Trophoblast cell (in vitro differentiated cells and primary cell): ENCODE measurements at regions not wholly inside any gene's neighbourhood (a gene's known extent, or its start where the extent isn't known, plus 50 kb on each side); places are given as distances from the start of the nearest gene placed in this dataset.

Experiments
- DNase-seq, 2 donors: peaks; one replicate each; pipeline ENCODE4 v3.0.0-alpha.2; 2016
- H2AFZ ChIP-seq: 2 replicates; pipeline ENCODE4 v1.6.1; 2013; ENCODE audit warnings: low read length, moderate library complexity, mild to moderate bottlenecking; ENCODE audit not compliant: insufficient read depth, poor library complexity
- H2AK5ac ChIP-seq: 2 replicates; pipeline ENCODE4 v1.6.1; 2013; ENCODE audit warnings: mild to moderate bottlenecking, low read length
- H2BK120ac ChIP-seq: 2 replicates; pipeline ENCODE4 v1.6.1; 2013; ENCODE audit warnings: low read length, mild to moderate bottlenecking, moderate library complexity; ENCODE audit not compliant: insufficient read depth, poor library complexity
- H2BK12ac ChIP-seq: 2 replicates; pipeline ENCODE4 v1.6.1; 2013; ENCODE audit warnings: mild to moderate bottlenecking, low read length, moderate library complexity
- H2BK5ac ChIP-seq: 2 replicates; pipeline ENCODE4 v1.6.1; 2013; ENCODE audit warnings: low read length, low read depth, moderate library complexity, mild to moderate bottlenecking; ENCODE audit not compliant: poor library complexity
- H3K14ac ChIP-seq: 2 replicates; pipeline ENCODE4 v1.6.1; 2013; ENCODE audit warnings: mild to moderate bottlenecking, low read length
- H3K18ac ChIP-seq: 2 replicates; pipeline ENCODE4 v1.6.1; 2013; ENCODE audit warnings: mild to moderate bottlenecking, low read length
- H3K23ac ChIP-seq: 2 replicates; pipeline ENCODE4 v1.6.1; 2013; ENCODE audit warnings: low read length
- H3K27ac ChIP-seq: 2 replicates; pipeline ENCODE4 v1.5.1; 2013; ENCODE audit warnings: low read depth, mild to moderate bottlenecking, inconsistent platforms, low read length, moderate library complexity
- H3K27me3 ChIP-seq: 2 replicates; pipeline ENCODE4 v1.6.1; 2013; ENCODE audit warnings: inconsistent platforms, mild to moderate bottlenecking, low read length, moderate library complexity; ENCODE audit not compliant: insufficient read depth
- H3K36me3 ChIP-seq, 2 experiments: 1 replicate in 1 of 2; 2 replicates in 1 of 2; pipeline ENCODE4 v1.6.1; 2013; ENCODE audit warnings: low read length in 2 of 2, mild to moderate bottlenecking in 2 of 2, moderate library complexity in 1 of 2; ENCODE audit not compliant: insufficient read depth in 2 of 2, control insufficient read depth in 1 of 2
- H3K4ac ChIP-seq: 2 replicates; pipeline ENCODE4 v1.6.1; 2013; ENCODE audit warnings: low read depth, mild to moderate bottlenecking, low read length, moderate library complexity
- H3K4me1 ChIP-seq, 2 experiments: 1 replicate in 1 of 2; 2 replicates in 1 of 2; pipeline ENCODE4 v1.6.1; 2013; ENCODE audit warnings: low read length in 2 of 2, mild to moderate bottlenecking in 2 of 2, moderate library complexity in 1 of 2; ENCODE audit not compliant: insufficient read depth in 2 of 2, control insufficient read depth in 1 of 2
- H3K4me2 ChIP-seq: 2 replicates; pipeline ENCODE4 v1.6.1; 2013; ENCODE audit warnings: inconsistent platforms, mild to moderate bottlenecking, low read length, moderate library complexity
- H3K4me3 ChIP-seq: 2 replicates; pipeline ENCODE4 v1.5.1; 2013; ENCODE audit warnings: mild to moderate bottlenecking, low read depth, low read length, inconsistent platforms
- H3K79me1 ChIP-seq: one replicate; pipeline ENCODE4 v1.6.1; 2013; ENCODE audit warnings: low read length
- H3K79me2 ChIP-seq: 2 replicates; pipeline ENCODE4 v1.6.1; 2013; ENCODE audit warnings: low read length, mild to moderate bottlenecking; ENCODE audit not compliant: control insufficient read depth, insufficient read depth, poor library complexity
- H3K9ac ChIP-seq: 2 replicates; pipeline ENCODE4 v1.6.1; 2013; ENCODE audit warnings: mild to moderate bottlenecking, low read length
- H3K9me3 ChIP-seq: 2 replicates; pipeline ENCODE4 v1.6.1; 2013; ENCODE audit warnings: low read depth, mild to moderate bottlenecking, control low read depth, inconsistent platforms, low read length; ENCODE audit not compliant: insufficient read depth
- H4K12ac ChIP-seq: 2 replicates; pipeline ENCODE4 v1.6.1; 2013; ENCODE audit warnings: low read depth, mild to moderate bottlenecking, low read length, moderate library complexity
- H4K8ac ChIP-seq: 2 replicates; pipeline ENCODE4 v1.6.1; 2013; ENCODE audit warnings: low read depth, mild to moderate bottlenecking, low read length, moderate library complexity
- H4K91ac ChIP-seq: one replicate; pipeline ENCODE4 v1.6.1; 2013; ENCODE audit warnings: low read depth, mild to moderate bottlenecking, low read length, moderate library complexity
- WGBS: extraction: QIAGEN DNeasy Blood & Tissue Kit; methylation state at CpG from one replicate; pipeline ENCODE4 v1.1.7; 2013; ENCODE audit warnings: missing lambda C conversion rate; ENCODE audit not compliant: insufficient read length, insufficient coverage; ENCODE audit errors: extremely low coverage; 5-methylcytosine and 5-hydroxymethylcytosine counted together

GRCh38 chr5:128762661-128763306 is 202.5 kb upstream of the SLC27A6 start:
- Histone ChIP-seq H3K4me1 (peaks cover 3 to 4% of the 10 kb centered on the region in 2 experiments), H2BK12ac (no peak overlapping the region), H3K9ac (no peak overlapping the region), H2BK120ac (no peak overlapping the region), H4K12ac (no peak overlapping the region), H3K27me3 (no peaks in the 10 kb centered on the region), H2AK5ac (no peak overlapping the region), H3K27ac (no peak overlapping the region), H3K4me2 (no peak overlapping the region), H4K8ac (no peak overlapping the region), H3K36me3 (no peaks in the 10 kb centered on the region), H3K18ac (no peak overlapping the region), H2BK5ac (no peak overlapping the region), H3K14ac (no peak overlapping the region), H3K9me3 (no peaks in the 10 kb centered on the region), H4K91ac (no peak overlapping the region), H2AFZ (no peak overlapping the region), H3K79me2 (no peaks in the 10 kb centered on the region), H3K4ac (no peak overlapping the region), H3K4me3 (no peak overlapping the region), H3K79me1 (no peaks in the 10 kb centered on the region), H3K23ac (no peak overlapping the region)
- no CpG with 5 or more reads among the region's 10 CpGs for WGBS
- peak in 1 of 2 donors; percentile 20 for DNase-seq

GRCh38 chr5:128763321-128763720 is 202.0 kb upstream of the SLC27A6 start:
- no peak overlapping the region for H2AK5ac ChIP-seq
- no peak overlapping the region for H2BK120ac ChIP-seq
- H2BK12ac ChIP-seq, result no peak overlapping the region
- no peak overlapping the region for H3K4me3 ChIP-seq
- H3K27me3 ChIP-seq, result no peaks in the 10 kb centered on the region
- H4K8ac ChIP-seq, result no peak overlapping the region
- H3K9me3 ChIP-seq, result no peaks in the 10 kb centered on the region
- no peak overlapping the region for H3K9ac ChIP-seq
- no CpG with 5 or more reads among the region's 2 CpGs for WGBS
- H4K12ac ChIP-seq, result no peak overlapping the region
- peaks cover 3 to 4% of the 10 kb centered on the region in 2 experiments for H3K4me1 ChIP-seq
- no peak overlapping the region for H2AFZ ChIP-seq
- no peak overlapping the region for H3K4ac ChIP-seq
- no peak overlapping the region for H3K4me2 ChIP-seq
- no peaks in the 10 kb centered on the region for H3K79me1 ChIP-seq
- no peak overlapping the region for H3K14ac ChIP-seq
- H3K23ac ChIP-seq, result no peak overlapping the region
- DNase-seq, result no peak
- H2BK5ac ChIP-seq, result no peak overlapping the region
- no peak overlapping the region for H4K91ac ChIP-seq
- H3K27ac ChIP-seq, result no peak overlapping the region
- no peaks in the 10 kb centered on the region for H3K79me2 ChIP-seq
- H3K36me3 ChIP-seq, result no peaks in the 10 kb centered on the region
- H3K18ac ChIP-seq, result no peak overlapping the region

GRCh38 chr5:128764601-128765310 is 200.5 kb upstream of the SLC27A6 start:
- Histone ChIP-seq H3K4me2 (no peak overlapping the region), H4K8ac (no peak overlapping the region), H3K79me1 (no peaks in the 10 kb centered on the region), H3K4me3 (no peak overlapping the region), H2AK5ac (no peak overlapping the region), H3K79me2 (no peaks in the 10 kb centered on the region), H2BK120ac (no peak overlapping the region), H2BK5ac (no peak overlapping the region), H3K27me3 (no peaks in the 10 kb centered on the region), H4K91ac (no peak overlapping the region), H2BK12ac (no peak overlapping the region), H3K9ac (no peak overlapping the region), H4K12ac (no peak overlapping the region), H3K27ac (no peak overlapping the region), H3K4ac (no peak overlapping the region), H3K18ac (no peak overlapping the region), H3K36me3 (no peaks in the 10 kb centered on the region), H3K4me1 (peaks cover 3 to 4% of the 10 kb centered on the region in 2 experiments), H3K14ac (no peak overlapping the region), H3K23ac (no peak overlapping the region), H3K9me3 (no peaks in the 10 kb centered on the region), H2AFZ (no peak overlapping the region)
- WGBS, result no CpG with 5 or more reads among the region's 4 CpGs
- DNase-seq, result peak; percentile 54 to 85

GRCh38 chr5:128765448-128766061 is 199.7 kb upstream of the SLC27A6 start:
- Histone ChIP-seq H3K36me3 (no peaks in the 10 kb centered on the region), H3K9me3 (no peaks in the 10 kb centered on the region), H3K4me3 (no peak overlapping the region), H3K4me1 (peaks cover 3 to 4% of the 10 kb centered on the region in 2 experiments), H4K91ac (no peak overlapping the region), H3K23ac (no peak overlapping the region), H2BK120ac (no peak overlapping the region), H2AK5ac (no peak overlapping the region), H3K14ac (no peak overlapping the region), H2BK5ac (no peak overlapping the region), H3K79me1 (no peaks in the 10 kb centered on the region), H3K4me2 (no peak overlapping the region), H3K18ac (no peak overlapping the region), H3K4ac (no peak overlapping the region), H3K79me2 (no peaks in the 10 kb centered on the region), H3K9ac (no peak overlapping the region), H3K27me3 (no peaks in the 10 kb centered on the region), H4K8ac (no peak overlapping the region), H3K27ac (no peak overlapping the region), H2AFZ (no peak overlapping the region), H4K12ac (no peak overlapping the region), H2BK12ac (no peak overlapping the region)
- WGBS, result no CpG with 5 or more reads among the region's 3 CpGs
- peak in 1 of 2 donors; percentile 9 for DNase-seq
